NCI-H1105 treated with DMSO at 0.1 percent for 48 hours (cell line): ENCODE measurements at regions not wholly inside any gene's neighbourhood (a gene's known extent, or its start where the extent isn't known, plus 50 kb on each side); places are given as distances from the start of the nearest gene placed in this dataset.
A peak's percentile ranks its signal among the peaks of the same experiment; 100 is the strongest.
"Not testable (repeated sequence)": the region's sequence is repeated elsewhere in the genome, so short reads cannot be mapped to it uniquely, and the experiment has no call there.

Experiments used
- DNase-seq: peaks from one replicate; lab custom pipeline; 2025; lab: John Stamatoyannopoulos, UW

- DNase-seq, result no peak
Measured at GRCh38 chr2:186093174-186093573, 354.6 kb downstream of the FSIP2 start.

DNA sequence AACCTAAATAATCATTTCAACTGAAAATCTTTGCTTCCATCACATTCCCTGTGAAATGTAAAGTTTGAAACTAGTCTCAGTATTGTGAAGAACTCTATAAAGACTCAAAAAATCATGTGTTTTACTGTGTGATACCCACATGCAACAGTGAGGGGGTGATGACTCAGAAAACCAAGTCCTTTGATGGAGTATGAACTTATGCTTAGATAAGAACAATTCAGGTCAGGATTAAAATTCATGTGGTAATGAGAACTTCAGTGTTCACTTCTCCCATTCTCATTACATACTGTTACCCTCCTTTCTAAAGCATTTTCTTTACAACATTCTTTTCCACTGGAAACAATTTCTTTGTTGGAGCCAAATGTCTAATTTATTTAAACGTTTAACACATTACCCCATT lies 360.2 kb downstream of the FSIP2 start:
- no peak for DNase-seq

- no peak for DNase-seq
Measured at GRCh38 chr2:186099826-186100225, 361.2 kb downstream of the FSIP2 start.

DNA sequence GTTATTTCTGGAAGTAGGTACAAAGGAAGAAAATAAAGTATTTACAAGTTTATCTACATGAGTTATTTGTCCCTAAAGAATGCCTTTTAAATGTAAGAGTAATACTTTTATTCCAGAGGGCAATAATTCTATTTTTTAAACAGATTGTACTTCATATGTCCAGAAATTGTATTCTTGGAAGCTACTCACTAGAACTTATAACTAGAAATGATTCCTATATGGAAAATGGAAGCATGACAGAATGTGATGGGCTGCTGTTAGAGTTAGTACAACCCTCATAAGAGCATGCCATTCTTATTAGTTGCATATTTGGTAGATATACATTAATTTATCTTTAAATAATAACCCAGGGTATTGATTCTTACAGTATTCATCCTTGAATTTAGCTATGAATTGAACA lies 362.0 kb downstream of the FSIP2 start:
- DNase-seq, result no peak

DNA sequence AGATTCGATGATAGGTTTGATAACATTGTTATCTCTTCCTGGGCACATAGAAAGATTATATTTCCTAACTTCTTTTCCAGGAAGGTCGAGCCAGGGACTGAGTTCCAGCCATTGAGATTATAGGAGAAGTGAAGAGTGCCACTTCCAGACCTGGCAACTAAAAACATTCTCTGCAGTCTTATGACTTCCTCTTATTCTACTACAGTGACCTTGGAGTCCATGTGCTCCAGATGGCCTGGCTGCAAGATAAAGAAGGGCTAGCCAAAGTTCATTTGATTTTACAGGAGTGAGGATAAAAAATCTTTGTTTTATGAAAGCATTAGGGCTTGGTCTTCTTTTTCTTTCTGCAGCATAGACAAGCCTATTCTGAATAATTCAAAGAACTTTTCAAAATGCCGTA lies 363.0 kb downstream of the FSIP2 start:
- no peak for DNase-seq

- DNase-seq, result no peak
Measured at GRCh38 chr2:186103276-186103675, 364.7 kb downstream of the FSIP2 start.

- no peak for DNase-seq
Measured at GRCh38 chr2:186105016-186105724, 366.6 kb downstream of the FSIP2 start.

GRCh38 chr2:186108470-186108869 lies 369.9 kb downstream of the FSIP2 start:
- no peak for DNase-seq

GRCh38 chr2:186113284-186113683 lies 372.8 kb upstream of the ZC3H15 start:
- DNase-seq, result no peak

DNA sequence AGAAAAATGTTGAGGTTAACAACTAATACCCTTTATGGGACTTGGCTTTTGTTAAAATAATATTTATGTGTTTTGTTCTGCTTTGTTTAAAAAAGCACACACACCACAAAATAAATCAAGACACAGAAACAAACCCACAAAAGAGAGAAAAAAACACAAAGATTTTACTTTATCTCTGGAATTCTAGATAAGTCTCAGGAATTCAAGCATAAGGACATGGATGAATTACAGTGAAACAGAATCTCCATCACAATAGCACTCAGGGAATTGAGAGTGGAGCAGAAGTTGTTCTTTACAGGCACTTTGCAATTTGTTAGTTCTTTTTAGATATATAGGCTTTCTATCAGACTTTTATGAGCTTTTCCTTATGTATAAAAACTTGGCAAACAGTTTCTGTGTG lies 360.9 kb upstream of the ZC3H15 start:
- no peak for DNase-seq

GRCh38 chr2:186125625-186126024 lies 360.4 kb upstream of the ZC3H15 start:
- DNase-seq, result no peak

GRCh38 chr2:186126181-186126580 lies 359.9 kb upstream of the ZC3H15 start:
- DNase-seq, result no peak

DNA sequence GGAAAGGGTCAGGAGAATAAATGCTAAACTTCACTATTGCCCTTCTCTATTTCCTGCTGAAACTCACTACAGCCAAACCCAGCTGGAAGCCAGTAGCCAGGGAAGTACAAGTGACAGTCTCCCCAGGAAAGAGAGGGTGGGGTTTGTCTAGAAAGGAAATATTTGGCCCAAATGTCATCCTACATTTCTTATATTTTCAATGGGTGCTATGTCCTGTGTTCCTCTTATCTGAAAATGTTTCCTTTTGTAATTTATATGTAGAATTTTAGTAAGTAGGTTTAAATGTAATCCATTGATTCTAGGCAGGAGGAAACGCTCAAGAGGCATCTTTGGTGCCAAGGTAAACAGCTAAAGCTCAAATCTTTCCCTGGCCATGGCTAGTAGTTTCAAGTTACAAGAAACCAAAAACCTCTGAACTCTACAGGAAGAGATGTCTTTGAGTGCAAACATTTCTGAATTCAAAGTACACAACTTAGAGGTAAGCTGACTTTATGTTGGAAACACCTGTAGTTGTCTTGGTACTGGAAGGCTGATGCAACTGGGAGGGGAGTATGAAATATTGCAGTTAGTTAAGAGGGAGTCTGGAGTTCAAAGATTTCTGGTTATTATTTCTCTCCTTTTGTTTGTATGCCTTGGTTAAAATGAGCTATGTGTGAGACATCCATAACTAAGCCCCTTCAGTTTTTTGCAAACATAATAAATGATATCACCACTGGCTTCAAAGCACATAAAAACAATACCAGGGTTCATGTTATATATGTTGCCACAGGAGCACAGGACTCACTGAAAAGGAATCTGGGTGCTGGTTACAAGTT lies 356.1 kb upstream of the ZC3H15 start:
- peak; percentile 64 for DNase-seq

DNA sequence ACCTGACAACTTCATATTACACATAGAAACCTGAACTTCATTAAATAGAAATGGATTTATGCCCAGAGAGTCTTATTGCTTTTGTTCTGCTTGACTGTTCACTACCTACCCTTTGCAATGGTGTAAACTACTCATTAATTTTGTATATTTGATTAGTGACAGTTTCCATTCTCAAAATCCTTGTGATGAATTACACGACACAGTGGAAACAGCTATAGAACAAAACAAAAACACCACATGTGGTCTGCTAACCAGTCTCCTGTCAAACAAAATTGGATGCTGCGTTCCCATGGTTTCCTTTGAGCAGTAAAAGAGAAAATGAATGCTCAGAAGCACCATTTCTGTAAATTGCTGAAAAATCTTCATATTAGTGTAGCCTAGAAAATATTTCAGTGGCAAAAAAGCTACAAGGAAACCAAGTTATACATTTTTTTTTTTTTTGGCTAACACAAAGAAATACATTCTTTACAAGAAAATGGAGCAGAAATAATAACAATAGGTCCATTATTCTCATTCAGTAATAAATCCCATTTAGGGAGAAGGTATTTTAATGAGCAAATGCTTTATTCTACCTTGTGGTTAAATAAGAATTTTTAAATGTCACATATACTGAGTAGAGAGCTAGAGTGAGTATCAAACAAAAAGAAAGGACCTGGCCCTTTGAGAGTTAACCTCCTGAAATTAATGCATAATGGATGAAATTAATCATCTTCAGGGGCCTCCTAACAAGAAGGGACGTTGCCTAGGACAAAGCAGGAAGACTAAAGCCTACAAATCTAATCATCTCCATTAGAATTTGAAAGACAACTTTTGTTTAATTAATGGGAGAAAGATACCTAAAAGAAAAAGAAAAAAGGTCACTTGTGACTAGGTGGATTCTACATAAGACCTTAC lies 355.1 kb upstream of the ZC3H15 start:
- peak; percentile 29 for DNase-seq

DNA sequence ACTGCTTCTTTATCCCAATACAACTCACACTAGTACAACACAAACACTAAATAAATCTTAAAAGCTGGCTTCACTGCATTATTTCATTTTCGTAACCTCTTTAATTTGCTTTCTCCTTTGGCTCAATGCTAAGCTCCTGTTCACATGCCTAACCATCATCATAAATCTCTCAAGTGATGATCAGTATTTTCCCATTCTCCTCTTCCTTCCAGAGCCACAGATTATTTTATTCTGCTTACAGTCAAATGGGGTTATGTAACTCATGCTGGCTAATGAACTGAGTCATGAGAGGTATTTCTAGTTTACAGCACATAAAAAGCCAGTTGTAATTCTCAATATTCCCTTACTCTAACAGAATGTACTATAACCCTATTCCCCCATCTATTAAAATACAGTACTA lies 350.4 kb upstream of the ZC3H15 start:
- no peak for DNase-seq

DNA sequence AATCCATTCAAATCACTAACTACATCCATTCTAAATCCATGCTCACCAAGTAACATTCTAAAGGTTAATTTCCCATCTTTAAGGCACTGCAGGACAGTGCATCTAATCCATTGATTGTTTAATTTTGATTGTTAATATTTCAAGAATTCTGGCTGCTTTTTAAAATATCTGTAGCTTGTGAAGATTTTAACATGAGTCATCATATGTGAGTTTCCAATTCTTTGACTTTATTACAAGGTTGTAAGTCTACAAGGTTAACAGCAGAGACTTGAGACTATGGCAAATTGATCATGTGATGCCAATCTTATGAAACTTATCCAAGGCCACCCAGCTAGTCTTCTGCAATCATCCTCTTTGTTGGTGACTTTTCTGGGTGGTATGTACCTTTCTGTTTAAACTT lies 349.2 kb upstream of the ZC3H15 start:
- DNase-seq, result no peak

- no peak for DNase-seq
Measured at GRCh38 chr2:186138845-186139244, 347.2 kb upstream of the ZC3H15 start.

DNA sequence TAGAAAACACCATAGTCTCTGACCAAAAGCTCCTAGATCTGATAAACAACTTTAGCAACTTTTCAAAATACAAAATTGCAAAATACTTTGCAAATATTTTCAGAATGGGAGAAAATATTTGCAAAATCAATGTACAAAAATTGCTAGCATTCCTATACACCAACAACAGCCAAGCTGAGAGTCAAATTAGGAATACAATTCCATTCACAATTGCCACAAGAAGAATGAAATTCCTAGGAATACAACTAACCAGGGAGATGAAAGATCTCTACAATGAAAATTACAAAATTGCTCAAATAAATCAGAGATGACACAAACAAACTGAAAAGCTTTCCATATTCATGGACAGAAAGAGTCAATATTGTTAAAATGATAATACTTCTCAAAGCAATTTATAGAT lies 327.0 kb upstream of the ZC3H15 start:
- DNase-seq, result no peak

DNA sequence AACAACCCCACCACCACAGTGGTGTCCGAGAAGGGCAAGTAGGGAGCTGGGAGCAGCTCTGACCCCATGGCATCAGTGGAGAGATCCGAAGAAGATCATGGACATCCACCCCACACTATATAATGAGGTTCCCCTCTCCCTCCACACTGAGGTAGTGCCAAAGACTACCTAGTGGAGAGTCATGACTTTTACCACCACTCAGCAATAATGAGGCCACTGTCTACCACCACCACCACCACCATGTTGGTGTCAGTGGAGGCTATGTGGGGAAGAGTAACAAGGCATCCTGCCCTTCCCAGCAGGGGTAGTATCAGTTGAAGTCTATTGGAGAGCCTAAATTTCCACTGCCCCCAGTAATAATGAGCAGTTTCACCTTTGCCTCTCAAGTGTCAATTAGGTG lies 321.7 kb upstream of the ZC3H15 start:
- DNase-seq, result no peak

DNA sequence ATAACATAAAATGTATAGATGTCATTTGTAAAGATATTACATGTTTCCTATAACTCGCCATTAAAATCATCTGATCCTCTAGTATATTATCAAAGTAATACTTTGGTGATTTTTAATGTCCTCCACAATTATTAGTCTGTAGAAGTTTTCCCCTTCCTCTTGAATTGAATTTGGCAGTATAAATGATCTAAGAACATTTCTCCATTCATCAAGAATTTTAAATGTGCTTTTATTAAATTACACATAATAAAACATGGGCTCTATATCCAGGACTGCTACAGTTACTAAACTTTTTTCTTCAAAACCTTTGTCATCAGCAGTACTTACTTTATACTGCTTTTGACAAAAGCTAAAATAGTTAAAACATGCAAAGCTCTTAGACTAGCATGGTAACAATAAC lies 315.4 kb upstream of the ZC3H15 start:
- DNase-seq, result no peak

GRCh38 chr2:186181625-186182024 lies 304.4 kb upstream of the ZC3H15 start:
- no peak for DNase-seq

- not testable (repeated sequence) for DNase-seq
Measured at GRCh38 chr2:186182366-186182765, 303.7 kb upstream of the ZC3H15 start.

GRCh38 chr2:186183406-186183805 lies 302.7 kb upstream of the ZC3H15 start:
- DNase-seq, result no peak
